ENCODE measurements at regions not wholly inside any gene's neighbourhood (a gene's known extent, or its start where the extent isn't known, plus 50 kb on each side); places are given as distances from the start of the nearest gene placed in this dataset.
"Not testable (repeated sequence)": the region's sequence is repeated elsewhere in the genome, so short reads cannot be mapped to it uniquely, and the experiment has no call there.

DNA sequence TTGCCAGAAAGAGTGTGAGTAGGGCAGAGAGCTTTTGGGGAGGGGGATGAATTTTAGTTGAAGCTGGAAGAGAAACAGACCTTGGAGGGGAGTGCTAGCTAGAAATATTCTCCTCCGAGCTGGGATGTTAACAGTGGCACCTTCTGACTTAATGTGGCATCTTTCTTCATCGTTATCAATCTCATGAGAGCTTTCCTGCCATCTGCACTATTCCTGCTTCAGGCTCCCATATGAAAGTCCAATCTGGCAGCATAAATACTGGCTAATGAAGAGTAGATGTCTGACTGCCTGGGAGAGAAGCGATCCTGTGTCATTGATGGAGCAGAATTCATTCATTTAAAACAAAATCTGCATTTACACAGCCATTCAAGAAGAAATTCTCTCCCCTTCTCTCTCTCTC is 284.5 kb downstream of the TMEM38B start:
- DNase-seq: no peak

DNA sequence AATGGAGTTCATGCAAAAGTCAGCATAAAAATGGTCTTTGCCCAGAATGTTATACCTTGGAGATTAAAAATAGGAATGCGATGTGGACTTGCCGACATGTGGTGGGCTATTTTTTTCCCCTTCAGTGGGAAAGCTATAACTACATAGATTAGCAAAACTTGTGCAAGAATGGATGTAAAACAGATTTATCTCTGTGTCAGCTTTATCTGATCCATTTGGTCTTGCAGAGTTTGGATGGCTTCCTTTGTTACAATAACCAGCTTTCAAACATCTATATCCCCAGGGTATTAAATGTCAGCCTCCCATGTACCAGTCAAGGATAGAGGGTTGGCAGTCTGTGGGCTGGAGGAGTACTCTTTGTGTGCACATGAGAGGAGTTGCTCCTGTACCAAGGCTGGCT is 284.9 kb downstream of the TMEM38B start:
- DNase-seq: no peak

DNA sequence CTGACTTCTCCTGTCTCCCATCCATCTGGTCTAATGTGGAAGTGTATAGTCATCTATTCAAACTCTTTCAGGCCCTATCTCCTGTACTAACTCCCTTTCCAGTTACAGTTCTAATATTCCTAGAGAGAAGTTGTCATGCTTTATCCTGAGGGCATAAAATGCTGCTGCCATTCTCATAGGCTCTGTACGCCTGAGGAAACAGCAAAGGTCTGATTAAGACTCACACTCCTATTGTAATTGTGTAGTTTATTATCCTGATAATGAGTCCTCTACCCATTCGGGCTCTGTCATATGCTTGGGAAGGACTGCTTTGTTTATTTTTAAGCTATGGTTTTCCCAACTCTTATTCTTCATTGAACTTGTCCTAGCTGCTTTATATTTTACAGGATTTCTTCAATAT is 290.4 kb downstream of the TMEM38B start:
- no peak for DNase-seq

DNA sequence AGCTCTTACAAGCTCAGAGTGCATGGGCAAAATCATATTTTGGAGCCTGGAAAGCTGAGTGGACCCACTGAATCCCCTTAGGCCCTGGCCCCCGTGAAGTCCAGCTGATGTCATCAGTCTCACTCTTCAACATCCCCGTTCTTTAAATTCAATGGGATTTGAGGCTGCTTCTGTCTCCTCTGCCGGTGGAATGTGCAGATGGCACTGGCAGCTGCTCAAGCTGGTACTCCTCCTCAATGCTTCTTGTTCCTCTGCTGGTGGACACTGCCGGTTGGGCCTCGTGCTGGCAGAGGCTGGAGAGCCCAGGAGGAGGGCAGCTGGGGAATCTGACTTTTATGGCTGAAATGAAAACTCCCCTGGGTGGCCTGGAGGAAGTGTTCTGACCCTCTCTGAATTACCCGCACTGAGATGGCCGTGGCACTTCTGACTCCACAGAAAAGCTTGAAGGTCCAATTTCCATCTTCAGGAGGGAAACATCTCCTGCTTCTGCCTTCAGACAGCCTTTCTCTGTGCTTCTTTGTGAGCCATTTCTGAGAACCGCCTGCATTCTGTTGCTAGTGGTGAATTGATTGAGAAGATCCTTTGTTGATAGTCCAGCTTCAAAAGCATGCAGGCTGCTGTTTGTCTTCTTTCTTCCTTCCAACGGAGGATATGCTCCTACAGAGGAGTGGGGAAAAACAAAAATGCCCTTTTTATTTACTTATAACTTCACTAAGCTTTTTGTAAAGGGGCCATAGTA is 298.9 kb downstream of the TMEM38B start:
- DNase-seq: no peak

DNA sequence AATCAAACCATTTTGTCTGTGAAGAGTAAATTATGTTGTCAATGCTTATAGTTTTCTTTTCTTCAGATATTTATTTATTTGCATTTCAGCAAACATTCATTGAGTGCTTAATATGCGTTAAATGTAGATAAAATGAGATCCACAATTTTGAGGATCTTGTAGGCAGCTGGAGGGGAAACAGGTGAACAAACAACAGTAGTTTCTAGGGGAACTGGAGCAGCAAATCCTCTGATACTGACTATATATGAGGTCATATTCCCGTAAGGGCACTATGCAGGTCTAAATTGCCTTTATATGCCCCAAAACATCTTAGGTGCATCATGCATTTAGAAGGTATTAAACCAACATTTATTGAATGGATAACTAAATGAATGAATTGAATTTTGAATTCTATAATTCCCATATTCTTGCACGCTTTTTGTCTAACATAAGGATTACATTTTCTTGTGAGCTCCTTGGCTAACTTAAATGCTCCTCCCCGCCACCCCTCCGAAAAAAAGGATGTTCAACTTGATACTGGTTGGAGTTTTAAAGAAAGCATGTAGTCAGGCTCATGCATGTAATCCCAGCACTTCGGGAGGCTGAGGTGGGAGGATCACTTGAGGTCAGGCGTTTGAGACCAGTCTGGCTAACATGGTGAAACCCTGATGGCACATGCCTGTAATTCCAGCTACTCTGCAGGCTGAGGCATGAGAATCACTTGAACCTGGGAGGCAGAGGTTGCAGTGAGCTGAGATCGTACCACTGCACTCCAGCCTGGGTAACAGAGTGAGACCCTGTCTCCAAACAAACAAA is 299.8 kb downstream of the TMEM38B start:
- no peak for DNase-seq

DNA sequence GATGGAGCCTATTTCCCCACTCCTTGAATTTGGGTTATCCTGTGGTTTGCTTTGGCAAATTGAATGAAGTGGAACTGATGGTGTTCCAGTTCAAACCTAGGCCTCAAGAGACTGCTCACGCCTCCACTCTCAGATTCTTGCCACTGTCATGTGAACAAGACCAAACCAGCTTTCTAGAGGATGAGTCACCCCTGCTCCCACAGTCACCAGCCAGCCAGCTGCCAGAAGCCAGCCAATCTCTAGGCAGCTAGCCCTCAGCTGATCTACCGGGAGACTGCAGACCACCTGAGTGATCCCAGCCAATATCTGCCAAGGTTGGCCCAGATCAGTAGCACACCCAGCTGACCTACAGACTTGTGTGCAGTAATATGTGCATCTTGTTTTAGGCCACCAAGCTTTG is 300.6 kb downstream of the TMEM38B start:
- no peak for DNase-seq

DNA sequence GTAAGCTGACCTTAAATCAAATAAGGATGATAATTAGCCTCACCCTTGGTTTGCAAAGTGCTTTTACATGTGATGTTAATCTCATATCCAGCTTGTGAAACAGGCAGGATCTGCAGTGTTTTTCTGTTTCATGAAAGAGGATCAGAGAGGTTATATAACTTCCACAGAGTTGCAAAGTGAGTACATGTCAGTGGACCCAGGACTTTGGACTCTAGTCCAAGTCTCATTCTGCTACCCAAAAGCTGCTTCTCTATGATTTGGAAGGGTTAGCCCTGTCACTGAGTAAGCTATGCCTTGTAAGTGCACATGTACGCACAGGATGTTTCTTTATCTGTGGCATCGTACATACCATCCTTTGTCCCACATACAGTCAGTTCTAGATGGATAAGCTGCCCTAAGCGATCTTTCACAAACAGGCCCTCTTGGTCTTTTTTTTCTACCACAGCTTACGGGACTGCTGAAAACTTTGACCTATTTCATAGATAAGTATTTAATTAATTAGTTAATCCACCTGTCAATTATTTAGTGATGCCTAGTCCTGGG is 322.9 kb downstream of the TMEM38B start:
- DNase-seq: no peak

DNA sequence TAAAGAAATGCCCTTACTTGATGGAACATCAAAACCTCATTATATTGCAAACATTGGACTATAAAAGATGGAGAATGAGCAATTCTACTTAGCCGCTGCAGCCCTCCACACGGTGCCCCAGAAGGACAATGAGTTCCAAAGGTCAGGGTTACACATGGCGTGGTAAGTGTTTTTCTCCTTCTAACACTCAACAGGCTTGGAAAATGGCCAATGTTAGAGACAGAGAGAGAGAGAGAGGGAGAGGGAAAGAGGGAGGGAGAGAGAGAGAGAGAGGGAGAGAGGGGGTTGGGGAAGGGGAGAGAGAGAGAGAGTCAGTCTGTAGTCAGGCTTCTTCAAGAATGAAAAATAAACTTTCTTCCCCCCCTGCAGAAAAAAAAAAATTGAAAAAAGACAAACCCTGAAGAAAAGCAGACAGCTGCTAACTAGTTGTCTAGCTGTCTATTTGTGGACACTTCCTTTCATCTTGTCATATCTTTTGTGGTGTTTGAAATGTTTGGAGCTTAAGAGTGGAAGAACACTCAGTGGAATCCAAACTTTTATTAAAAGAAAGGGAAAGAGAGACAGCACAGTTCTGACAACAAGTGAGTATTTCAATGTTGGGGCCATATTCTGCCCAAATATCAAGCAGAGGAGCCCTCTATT is 324.8 kb downstream of the TMEM38B start:
- no peak for DNase-seq

DNA sequence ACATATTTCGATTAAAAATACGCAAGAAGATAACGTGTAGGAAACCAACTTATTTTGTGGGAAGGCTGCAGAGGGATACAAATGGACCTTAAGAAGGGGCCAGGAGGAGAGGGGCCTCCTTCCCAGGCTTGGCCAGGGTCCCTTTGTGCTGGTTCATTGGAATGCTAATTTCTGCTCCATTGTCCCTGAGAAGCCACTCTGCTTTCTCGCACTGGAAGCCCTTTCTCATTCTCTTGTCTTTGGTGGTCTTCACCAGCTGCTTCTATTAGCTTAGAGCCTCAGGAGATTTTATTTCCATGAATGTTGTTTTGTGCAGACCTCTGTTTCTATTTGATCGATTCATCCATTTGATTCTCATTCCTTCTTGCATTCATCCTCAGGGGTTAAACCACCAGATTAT is 325.4 kb downstream of the TMEM38B start:
- DNase-seq: no peak

DNA sequence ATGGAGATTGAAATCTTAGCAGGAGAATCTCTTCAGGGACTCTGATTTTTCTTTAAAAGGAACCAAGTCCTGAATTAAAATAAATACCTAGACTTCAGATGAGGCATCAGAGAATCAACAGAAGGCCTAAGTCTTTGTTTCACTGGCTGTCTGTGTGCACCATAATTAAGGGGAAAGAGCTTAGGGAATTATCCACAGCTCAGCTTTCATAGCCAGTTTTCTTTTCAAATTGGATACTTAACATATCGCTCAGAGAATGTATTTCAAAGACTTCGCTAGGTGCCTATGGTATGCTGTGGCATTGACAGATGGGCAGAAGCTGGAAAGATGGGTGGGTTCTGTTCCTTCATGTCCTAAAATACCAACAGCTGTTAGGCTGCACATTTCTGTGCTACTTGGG is 325.8 kb downstream of the TMEM38B start:
- no peak for DNase-seq

DNA sequence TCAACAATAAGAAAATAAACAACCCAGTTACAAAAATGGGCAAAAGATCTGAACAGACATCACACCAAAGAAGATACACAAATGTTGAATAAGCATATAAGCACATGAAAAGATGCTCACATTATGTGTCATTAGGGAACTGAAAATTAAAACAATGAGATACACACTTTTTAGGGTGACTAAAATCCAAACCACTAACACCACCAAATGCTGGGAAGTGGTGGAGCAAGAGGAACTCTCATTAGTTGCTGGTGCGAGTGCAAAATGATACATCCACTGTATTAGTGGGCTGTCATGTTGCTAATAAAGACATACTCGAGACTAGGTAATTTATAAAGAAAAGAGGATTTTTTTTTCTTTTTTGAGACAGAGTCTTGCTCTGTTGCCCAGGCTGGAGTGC is 329.1 kb downstream of the TMEM38B start:
- DNase-seq: no peak

DNA sequence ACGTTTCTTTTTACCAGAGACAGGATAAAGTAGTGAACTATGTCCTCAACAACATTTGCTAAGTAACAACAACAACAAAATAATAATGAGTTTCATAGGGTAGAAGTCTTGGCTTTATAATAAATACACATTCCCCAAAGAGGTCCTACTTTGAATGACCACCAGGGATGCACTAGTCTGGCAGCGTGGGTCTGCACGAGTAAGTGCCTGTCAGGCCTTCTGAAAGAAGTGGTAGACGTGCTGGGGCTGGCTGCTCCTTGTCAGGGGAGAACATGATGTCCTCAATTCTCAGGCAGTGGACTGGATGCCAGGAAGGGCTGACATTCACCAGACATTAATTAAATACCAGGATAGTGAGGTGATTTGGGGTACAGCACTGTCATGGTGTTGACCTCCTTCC is 331.1 kb downstream of the TMEM38B start:
- no peak for DNase-seq

DNA sequence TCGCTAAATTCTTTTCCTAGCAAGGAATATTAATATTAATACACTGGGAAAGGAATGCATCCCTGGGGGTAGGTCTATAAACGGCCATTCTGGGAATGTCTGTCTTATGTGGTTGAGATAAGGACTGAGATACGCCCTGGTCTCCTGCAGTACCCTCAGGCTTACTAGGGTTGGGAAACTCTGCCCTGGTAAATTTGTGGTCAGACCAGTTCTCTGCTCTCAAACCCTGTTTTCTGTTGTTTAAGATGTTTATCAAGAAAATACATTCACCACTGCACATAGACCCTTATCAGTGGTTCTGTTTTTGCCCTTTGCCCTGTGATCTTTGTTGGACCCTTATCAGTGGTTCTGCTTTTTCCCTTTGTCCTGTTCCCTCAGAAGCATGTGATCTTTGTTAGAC is 335.8 kb downstream of the TMEM38B start:
- not testable (repeated sequence) for DNase-seq

DNA sequence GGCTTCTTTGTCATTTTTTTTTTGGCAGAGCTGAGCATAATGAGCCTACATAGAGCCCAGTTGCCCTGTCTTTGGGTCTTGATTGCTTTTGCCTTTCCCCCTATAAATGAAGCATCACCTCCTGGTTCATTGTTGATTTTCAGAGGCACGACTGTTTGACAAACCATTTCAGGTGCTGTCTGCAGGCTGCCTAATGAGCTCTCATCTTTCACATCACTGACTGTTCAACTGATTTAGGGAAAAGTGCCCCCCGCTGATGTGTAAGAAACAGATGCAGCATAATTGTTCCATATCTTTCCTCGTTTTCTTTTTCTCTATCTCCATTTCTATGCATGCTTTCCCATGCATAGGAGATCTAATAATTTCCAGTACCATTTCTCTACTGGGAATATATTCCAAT is 338.6 kb downstream of the TMEM38B start:
- no peak for DNase-seq

DNA sequence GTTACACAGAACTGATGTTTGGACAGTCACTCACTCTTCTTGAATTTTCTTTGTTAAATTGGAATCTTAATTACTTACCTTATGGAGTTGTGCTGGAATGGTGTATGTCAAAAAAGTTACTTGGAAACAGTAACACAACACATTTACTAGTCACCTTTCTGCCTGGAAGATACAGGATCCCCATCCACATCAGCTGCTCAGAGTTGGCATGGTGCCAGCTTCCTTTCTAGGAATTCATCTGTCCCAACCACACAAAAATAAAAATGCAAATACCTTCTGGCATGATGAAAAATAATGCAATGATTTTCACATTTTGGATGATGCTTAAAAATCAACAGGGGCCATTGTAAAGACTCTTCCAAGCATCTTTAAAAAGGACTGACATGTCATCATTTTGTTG is 341.5 kb downstream of the TMEM38B start:
- DNase-seq: no peak

DNA sequence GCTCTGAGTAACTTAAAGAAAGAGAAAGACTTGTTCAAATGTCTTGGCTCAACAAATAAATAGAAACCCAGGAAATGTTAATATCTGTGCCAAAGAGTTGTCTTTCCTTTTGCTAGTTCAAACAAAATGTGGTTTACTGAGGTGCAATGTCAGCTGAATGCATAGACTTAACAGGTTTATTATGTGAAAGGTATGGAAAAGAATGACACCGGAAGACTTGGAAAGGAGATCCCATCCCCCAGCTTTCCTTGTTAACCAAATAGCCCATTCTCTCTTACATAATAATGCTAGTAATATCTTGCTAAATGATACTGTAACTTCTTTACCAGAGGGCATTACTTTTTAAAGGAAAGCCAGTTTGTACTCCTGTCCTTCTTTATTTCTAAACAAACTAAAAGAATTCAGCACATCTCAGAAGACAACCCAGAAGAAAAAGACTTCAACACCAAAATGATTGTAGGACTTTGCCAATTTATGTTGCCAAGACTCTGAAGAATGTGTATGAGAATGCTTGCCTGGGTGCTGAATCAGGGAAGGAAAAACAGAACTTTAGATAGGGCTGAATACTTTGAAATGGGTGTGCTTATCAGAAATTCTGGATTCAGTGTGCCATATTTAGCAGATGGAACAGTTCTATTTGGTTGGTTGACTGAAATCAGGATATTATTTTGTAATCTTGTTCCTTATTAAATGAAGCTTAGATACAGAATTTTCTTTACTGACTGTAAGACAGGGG is 344.1 kb downstream of the TMEM38B start:
- no peak for DNase-seq

DNA sequence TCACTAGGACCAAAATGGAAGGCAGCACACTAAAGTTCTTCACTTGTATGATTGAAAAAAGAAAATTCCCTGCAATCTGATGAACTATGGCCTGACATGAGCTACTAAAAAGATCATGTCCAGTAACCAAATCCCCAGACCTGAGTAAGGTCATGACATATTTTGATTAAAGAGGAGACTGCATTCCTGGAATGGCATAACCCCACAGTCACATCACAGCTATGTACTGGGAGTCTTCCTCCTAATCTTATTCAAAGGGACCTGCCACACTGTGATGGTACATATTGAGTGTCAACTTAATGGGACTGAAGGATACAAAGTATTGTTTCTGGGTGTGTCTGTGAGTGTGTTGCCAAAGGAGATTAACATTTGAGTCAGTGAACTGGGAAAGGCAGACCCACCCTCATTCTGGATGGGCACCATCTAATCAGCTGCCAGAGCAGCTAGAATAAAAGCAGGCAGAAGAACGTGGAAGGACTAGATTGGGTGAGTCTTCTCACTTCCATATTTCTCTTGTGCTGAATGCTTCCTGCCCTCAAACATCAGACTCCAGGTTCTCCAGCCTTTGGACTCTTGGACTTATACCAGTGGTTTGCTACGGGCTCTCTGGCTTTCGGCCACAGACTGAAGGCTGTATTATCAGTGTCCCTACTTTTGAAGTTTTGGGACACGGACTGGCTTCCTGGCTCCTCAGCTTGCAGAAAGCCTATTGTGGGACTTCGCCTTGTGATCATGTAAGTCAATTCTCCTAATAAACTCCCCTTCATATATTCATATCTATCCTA is 345.0 kb downstream of the TMEM38B start:
- DNase-seq: no peak

DNA sequence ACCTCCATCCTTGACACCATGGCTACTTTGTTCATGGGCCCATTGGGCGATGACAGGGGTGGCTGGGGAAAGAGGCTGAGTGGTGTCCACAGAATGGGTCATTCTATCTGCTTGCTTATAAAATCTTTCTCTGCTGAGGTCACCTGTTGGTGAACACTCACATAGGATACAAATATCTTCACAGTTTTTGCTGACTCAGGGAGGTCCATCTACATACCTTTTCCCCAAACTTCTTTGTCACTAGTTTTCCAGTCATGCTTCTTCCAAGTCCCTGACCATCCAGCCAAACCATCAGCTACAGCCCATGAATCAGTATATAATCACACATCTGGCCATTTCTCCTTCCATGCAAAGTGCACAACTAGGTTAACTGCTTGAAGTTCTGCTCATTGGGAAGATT is 347.6 kb downstream of the TMEM38B start:
- not testable (repeated sequence) for DNase-seq

DNA sequence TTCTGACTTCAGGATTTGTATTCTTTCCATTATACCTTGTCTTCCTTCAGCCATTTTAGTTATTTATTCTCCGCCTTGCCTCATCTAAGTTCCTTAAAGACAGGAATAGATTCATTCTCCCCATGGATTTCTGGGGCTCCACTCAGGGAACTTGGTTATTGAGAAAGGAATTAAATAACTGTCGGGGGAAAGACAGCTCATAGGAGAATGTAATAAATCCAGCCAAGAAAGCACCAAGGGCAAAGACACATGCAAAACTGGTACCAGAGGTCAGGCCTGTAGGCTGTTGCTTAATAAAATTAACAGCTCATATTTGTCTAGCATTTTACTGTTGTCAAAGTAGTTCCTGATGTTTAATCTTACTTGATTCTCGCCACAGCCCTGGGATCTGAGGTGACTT is 357.2 kb downstream of the TMEM38B start:
- DNase-seq: no peak

DNA sequence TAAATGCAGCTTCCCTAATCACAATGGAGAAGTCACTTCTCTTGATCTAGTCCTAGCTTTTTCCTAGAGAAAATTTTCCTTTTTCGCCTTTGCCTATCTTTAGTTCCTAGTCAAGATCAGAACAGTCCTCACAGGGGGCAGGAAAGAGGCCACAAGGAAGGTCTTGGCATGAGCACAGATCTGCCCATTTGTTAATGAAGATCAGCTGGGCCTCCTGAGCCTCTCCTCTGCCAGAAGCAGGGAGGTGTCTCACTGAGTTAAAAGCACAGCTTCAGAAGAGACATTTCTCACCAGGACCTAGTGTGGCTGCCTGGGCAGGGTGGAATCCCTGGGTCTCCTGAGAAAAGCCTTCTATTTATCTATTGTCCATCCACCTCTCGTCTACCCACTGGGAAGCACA is 357.8 kb downstream of the TMEM38B start:
- no peak for DNase-seq

DNA sequence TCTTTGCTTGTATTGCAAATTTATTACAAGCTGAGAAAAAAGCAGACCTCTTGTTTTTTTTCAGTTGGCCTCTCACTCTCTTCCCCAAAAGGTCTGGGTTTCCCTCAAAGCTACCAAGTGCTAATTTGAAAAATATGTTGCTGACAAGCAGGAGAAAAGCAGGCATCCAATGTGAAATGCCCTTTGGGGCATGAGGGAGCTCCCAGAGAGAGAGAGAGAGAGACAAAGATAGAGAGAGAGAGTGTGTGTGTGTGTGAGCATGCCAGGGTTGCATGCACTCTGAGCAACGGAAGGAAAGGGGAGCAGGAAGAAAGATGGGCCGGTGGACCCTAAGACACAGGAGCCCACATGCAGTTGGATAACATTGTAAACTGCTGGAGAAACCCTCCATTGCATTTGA is 358.4 kb downstream of the TMEM38B start:
- no peak for DNase-seq

DNA sequence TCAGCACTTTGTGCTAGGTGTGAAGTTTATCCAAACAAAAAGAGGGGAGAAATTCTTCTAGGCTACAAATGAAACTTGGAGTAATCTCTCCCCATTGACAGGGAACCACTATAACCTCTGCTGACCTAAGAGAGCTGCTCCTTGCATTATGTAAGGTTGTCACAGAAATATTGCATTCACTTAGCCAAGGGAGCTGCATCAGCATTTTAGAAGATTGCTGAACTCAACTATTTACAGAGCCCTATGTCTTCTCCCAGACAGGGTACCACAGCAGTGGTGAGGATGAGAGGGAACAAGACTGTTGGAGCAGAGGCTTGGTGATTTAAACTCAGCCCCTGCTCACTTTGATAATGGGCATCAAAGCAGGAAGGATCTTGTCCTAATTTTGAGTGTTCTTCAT is 362.0 kb downstream of the TMEM38B start:
- DNase-seq: no peak
